NCI-H524 treated with DMSO at 0.1 percent for 48 hours (cell line): ENCODE measurements at regions not wholly inside any gene's neighbourhood (a gene's known extent, or its start where the extent isn't known, plus 50 kb on each side); places are given as distances from the start of the nearest gene placed in this dataset.
"Not testable (repeated sequence)": the region's sequence is repeated elsewhere in the genome, so short reads cannot be mapped to it uniquely, and the experiment has no call there.

ENCODE experiments used
- DNase-seq: peaks from one replicate; lab custom pipeline; 2025; lab: John Stamatoyannopoulos, UW

DNA sequence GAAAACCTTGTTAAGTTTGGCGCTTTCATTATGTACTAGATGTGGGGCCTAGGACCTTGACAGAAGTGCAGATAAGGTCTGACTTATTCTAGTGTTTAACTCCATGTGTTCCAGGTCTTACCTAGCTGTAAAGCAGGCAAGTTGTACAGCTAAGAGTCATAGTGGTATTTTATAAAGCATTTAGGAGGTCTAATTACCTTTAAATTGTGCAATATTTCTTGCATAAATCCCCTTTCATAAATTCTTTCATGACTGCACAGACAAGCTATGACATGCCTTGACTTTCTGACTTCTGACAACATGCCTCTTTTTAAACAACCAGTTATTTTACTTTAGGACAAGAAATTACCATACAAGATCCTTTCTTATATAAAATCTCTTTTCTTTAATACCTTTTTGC is 151.6 kb upstream of the VSTM2A start:
- DNase-seq, result no peak

DNA sequence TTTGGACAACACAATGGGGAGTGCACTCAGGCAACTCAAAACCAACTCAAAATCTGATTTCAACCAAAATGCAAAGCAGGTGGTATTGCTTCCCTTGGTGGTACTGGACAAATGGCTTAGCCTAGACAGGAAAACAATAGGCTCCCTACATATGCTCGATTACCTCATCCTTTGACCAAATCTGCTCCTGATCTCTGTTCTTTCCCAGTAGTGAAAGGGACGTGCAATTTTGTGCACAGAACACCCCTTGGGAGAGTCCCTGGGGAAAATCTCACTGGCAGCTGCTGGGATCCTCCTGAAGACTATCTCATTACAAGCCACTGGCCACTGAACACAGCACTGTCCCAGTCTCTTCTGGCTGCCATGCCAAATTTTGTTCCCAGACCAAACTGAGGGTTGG is 149.2 kb upstream of the VSTM2A start:
- DNase-seq, result no peak

- DNase-seq, result no peak
Measured at GRCh38 chr7:54394834-54395233, 147.3 kb upstream of the VSTM2A start.

- no peak for DNase-seq
Measured at GRCh38 chr7:54397836-54398612, 144.2 kb upstream of the VSTM2A start.

- DNase-seq, result no peak
Measured at GRCh38 chr7:54398863-54399262, 143.3 kb upstream of the VSTM2A start.

DNA sequence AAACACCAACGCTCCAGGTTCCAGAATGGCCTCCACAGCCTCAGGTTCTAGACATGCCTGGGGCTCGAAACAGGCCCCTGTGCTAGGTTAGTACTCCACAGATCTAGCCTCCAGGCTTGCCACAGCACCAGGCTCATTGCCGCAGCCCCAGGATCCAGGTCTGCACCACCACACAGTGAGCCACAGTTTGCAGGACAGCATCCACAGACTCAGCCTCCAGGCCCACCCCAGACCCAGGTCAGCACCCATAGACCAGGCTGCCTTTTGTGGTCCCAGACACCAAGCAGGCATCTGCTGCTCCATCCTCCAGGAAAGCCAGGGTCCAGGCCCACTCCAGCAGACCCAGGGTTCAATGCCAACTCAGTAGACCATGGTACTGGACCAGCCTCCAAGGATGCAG is 132.3 kb upstream of the VSTM2A start:
- DNase-seq, result no peak

DNA sequence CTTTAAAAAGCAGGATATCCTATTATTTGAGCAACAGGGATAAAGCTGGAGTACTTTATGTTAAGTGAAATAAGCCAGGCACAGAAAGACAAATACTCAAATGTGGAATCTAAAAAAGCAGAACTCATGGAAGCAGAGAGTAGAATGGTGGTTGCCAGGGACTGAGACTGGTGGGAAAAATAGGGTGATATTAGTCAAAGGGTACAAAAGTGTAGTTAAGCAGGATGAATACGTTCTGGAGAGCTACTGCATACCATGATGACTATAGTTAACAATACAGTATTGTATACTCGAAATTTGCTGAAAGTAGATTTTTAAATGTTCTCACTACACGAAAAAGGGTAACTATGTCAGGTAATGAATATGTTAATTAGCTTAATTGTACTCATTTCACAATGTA is 125.5 kb upstream of the VSTM2A start:
- no peak for DNase-seq

DNA sequence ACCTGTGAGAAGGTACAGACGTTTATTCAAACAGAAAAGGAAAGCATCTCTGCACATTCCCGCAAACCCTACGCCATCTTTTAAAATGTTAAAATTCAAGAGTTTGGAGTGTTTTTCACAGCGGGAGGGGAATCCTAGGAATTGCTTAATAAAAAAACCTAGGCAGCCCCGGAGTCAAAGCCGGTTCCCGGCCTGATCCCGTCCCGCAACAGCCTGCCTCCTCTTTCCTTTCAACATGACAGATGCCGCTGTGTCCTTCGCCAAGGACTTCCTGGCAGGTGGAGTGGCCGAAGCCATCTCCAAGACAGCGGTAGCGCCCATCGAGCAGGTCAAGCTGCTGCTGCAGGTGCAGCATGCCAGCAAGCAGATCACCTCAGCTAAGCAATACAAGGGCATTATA is 123.0 kb upstream of the VSTM2A start:
- no peak for DNase-seq

DNA sequence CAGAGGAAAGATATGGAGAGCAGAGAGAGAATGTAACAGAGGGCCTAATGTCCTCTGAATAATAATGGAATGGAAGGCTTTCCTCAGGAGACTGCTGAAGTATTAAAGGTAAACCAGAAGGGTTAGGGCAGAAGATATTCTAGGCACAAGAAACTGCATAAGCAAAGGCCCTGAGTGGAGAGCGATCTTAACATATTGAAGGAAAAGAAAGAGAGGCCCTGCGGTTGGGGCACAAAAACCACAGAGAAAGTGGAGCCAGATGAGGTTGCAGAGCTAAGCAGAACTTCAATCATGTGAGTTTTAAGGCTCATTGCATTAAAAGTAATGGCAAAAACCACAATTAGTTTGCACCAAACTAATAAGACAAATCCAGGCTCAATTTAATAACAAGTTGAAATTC is 115.8 kb upstream of the VSTM2A start:
- no peak for DNase-seq

GRCh38 chr7:54429111-54429510 is 113.1 kb upstream of the VSTM2A start:
- DNase-seq, result no peak

DNA sequence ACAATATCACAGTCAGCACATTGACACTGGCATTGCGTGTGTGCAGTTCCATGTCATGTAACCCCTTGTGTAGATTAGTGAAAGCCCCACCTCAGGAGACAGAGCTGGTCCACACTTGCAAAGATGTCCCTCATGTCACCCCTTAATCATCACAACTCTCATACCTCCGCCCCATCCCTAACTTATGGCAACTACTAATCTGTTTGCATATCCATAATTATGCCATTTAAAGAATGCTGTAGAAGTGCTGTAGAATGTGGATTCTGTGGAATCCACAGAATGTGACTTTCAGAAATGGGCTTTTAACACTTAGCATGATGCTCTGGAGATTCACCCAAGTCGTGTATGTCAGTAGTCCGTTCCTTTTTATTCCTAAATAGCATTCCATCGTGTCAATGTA is 102.8 kb upstream of the VSTM2A start:
- no peak for DNase-seq

GRCh38 chr7:54444046-54444686 is 98.0 kb upstream of the VSTM2A start:
- DNase-seq, result not testable (repeated sequence)

- not testable (repeated sequence) for DNase-seq
Measured at GRCh38 chr7:54453168-54453567, 89.0 kb upstream of the VSTM2A start.

DNA sequence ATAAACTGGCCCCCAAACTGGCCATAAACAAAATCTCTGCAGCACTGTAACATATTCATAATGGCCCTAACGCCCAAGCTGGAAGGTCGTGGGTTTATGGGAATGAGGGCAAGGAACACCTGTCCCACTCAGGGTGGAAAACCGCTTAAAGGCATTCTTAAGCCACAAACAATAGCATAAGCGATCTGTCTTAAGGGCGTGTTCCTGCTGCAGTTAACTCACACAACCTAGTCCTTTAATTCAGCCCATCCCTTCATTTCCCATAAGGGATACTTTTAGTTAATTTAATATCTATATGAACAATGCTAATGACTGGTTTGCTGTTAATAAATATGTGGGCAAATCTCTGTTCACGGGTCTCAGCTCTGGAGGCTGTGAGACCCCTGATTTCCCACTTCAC is 87.5 kb upstream of the VSTM2A start:
- not testable (repeated sequence) for DNase-seq

- no peak for DNase-seq
Measured at GRCh38 chr7:54465095-54465494, 77.1 kb upstream of the VSTM2A start.

DNA sequence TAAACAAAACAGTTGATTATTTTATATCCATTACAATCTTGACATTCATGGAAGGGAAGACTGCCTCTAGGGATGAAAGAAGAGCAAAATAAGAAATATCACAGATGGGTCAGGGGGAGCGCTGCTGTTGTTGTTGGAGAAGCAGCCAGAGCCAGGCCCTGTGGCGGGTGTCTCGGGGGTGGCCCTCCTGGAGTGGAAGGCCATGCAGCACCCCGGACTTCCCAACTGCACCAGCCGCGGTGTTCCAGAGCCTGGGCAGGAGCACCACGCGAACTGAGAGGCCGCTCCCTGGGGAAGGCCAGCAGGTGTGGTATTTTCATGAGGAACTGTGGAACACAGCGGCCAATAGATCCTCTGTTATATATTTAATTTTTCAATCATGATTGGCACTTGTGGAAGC is 72.4 kb upstream of the VSTM2A start:
- no peak for DNase-seq

GRCh38 chr7:54476609-54477008 is 65.6 kb upstream of the VSTM2A start:
- DNase-seq, result no peak

DNA sequence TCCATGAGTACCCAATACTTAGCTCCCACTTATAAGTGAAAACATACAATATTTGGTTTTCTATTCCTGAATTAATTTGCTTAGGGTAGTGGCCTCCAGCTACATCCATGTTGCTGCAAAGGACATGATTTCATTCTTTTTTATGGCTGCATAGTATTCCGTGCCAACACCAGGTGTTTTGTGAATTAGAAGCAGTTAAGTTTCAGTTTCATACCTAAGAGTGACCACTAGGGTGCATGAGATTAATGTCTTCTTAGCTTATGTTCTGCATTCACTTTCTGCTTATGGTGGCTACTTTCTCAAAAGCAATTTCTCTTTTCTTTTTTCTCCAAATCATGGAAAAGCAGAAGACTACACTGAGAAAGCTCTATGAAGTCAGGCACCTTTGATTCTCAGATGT is 65.1 kb upstream of the VSTM2A start:
- DNase-seq, result no peak

DNA sequence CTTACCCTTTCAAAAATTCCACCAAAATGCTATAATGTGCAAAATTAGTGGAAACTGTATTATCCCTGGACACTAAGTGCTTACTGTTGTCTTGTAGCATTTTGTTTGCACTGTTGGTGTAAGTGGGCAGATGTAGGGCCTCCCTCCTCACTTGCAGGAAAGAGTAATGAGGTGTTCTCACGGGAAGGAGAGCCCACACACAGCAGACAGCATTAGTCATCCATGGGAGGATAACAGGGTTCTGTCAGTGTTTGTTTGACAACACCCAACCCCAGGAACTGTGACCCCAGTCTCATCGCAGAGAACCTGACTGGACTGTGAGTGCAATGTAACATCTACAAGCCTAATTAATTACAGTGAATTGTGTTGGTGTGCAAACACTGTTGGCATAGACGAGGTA is 58.7 kb upstream of the VSTM2A start:
- DNase-seq, result no peak

- no peak for DNase-seq
Measured at GRCh38 chr7:54485044-54485443, 57.1 kb upstream of the VSTM2A start.
